Inferior parietal cortex (tissue), 1 donor: ENCODE measurements at regions not wholly inside any gene's neighbourhood (a gene's known extent, or its start where the extent isn't known, plus 50 kb on each side); places are given as distances from the start of the nearest gene placed in this dataset.

ENCODE experiments used
- DNase-seq: peaks from one replicate; pipeline ENCODE4 v3.0.0-alpha.2; 2016; ENCODE audit errors: extremely low spot score

- DNase-seq: no peak
Measured at GRCh38 chr3:148021381-148021780, 612.2 kb downstream of the ZIC1 start.

GRCh38 chr3:148023994-148024393 is 614.8 kb downstream of the ZIC1 start:
- DNase-seq: no peak

DNA sequence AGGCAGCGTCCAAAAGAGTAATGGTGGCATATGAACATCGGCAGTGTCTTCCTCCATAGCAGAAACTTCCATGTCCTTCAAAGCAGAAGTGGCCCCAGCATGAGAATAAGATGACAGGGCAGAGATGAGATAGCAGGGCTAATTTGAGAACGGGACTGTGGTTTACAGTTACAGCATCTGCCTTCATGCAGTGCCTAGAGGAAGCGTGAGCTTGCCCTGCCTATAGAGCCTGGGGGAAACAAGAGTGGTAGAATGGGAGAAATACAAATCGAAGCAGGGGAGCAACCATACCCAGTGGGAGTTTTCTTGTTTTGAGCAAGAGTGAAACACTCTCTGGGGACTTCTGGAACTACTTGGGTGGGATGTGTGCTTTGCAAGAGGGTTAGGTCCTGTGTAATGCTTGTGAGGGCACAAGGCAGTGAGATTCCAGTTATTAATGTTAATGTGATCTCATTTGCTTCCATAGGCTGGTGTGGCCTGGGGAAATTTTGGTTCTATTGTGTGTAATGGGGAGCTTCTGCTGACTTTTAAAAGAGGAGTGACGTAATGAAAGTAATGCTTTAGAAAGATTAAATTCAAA is 616.9 kb downstream of the ZIC1 start:
- no peak for DNase-seq

GRCh38 chr3:148030975-148031374 is 621.8 kb downstream of the ZIC1 start:
- no peak for DNase-seq

- no peak for DNase-seq
Measured at GRCh38 chr3:148034353-148034752, 625.2 kb downstream of the ZIC1 start.

- DNase-seq: no peak
Measured at GRCh38 chr3:148036331-148036876, 627.2 kb downstream of the ZIC1 start.

GRCh38 chr3:148042663-148043445 is 633.7 kb downstream of the ZIC1 start:
- DNase-seq: no peak

- DNase-seq: no peak
Measured at GRCh38 chr3:148044151-148044550, 635.0 kb downstream of the ZIC1 start.

- DNase-seq: no peak
Measured at GRCh38 chr3:148054999-148055398, 642.7 kb upstream of the AGTR1 start.

GRCh38 chr3:148062590-148062989 is 635.1 kb upstream of the AGTR1 start:
- DNase-seq: no peak

GRCh38 chr3:148066802-148067201 is 630.9 kb upstream of the AGTR1 start:
- no peak for DNase-seq

GRCh38 chr3:148068466-148068865 is 629.2 kb upstream of the AGTR1 start:
- no peak for DNase-seq

- DNase-seq: no peak
Measured at GRCh38 chr3:148070041-148070440, 627.7 kb upstream of the AGTR1 start.

DNA sequence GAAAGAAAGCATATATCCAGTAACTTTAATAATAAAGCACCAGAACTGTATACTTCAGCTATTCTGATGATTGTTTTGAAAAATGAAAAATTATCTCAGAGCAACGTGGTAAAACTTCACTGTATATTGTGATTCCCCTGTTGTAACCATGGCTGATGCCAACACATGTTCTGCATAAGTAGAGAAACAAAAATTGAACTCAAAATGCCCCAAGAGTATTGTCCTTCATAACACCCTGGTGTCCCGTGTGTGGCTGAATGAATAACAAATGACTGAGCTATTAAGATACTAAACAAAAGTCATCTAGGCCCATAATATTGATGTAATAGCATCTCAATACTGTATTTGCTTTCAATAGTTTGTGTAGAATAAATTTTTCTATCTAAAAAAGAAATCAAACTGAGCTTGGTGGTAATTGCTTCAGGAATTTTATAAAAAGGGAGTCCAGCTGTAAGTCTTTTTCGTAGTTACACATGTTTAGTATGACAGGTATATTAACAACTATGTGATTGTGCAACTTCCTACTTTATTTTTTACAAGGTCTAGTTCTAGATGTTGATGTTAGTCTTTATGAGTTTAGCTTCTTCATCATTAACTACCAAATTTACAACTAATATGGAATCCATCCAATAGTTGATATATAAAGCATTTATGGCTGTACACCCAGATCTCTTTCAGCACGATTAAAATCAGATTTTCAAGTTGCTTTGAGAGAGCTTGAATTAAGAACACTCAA is 623.8 kb upstream of the AGTR1 start:
- no peak for DNase-seq

- no peak for DNase-seq
Measured at GRCh38 chr3:148074946-148075345, 622.8 kb upstream of the AGTR1 start.

DNA sequence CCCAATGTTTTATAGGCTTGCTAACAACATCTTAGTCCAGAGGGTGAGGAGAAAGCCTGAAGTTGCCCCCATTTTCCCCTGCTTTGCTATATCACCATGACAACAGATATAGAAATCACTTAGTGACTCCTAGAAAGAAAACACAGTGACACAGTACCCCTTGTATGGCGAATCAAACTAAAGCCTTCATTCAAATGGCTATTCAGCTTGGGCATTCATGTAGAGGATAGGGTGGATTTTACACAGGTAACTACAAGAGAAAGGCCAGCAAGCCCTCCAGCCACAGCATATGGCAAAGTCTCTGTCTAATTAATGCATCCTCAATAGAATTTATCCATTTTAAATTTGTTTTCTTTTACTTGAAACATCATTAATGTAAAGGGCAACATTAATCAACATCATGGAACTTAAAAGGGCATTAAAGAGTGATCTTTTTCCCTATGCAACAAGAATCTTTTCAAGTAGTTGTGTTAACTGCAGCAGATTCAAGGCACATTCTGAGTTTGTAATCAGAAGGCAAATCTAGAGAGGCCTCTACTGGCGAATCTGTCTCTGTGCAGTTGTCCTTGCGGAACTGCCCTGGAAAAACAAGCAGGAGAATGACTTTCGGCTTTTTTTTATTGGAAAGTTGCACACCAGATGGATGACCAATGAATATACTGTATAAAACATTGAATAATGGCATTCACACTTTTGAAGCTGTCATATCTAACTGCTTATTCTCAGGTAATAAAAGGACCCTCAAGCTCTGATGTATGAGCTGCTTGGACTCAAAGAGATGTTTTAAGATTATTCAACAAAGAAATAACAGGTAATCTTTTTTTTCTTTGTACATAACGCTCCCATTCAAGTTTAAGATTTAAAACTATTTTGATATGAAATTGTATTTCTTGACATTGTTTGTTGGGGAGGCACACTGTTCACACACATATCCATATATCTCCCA is 621.7 kb upstream of the AGTR1 start:
- DNase-seq: peak; percentile 78

GRCh38 chr3:148077318-148077923 is 620.3 kb upstream of the AGTR1 start:
- DNase-seq: peak; percentile 74

DNA sequence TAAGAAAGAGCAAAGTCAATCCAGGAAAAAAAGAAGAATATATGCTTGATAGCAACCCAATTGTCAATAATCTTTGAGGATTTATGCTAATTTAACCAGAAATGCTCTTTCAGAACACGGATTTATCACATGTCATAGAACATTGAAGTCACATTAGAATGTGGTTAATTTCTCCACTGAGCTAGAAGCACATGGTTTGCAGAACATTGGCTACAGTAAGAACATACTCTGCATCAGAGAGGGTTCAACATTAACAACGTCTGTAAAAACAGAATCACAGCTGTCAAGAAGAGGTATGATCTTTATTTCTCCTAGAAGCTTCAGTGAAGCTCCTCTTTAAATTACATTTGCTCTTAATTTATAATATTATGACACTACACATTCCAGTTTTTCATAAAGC is 619.7 kb upstream of the AGTR1 start:
- DNase-seq: no peak

GRCh38 chr3:148078658-148079057 is 619.0 kb upstream of the AGTR1 start:
- DNase-seq: no peak

DNA sequence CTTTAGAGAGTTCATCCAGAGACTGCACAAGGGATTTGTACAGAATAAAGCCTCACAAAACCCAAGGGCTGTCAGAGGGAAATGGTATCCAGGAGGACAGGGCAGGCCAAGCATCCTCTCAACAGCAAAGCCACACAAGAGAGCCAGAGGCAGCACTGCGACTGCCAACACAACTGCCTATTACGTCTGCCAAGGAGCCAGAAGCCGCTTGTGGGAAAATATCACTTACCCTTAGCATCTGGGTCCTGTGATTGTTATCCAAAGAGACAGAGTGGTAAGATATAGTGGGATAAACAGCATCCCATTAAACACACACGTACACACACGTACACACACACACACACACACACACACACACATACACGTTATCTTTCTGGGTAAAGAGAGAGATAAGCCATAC is 618.3 kb upstream of the AGTR1 start:
- no peak for DNase-seq

DNA sequence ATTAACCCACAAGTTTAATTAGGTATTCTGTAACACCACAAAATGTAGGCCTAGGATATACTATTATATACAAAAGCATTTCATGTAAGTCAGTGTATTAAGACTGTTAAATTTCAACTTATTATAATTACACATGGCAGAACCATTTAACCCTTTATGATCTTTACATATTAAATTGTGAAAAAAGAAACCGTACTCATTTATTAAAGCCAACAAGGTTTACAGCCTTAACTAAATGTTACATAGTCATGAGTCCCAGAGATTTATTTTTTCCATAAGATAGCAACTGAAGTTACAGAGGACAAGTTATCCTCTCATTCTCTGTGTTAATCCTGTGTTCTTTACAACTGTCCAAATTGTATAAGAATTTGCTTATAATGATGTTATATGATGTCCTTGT is 615.8 kb upstream of the AGTR1 start:
- DNase-seq: no peak
